ENCODE measurements at regions not wholly inside any gene's neighbourhood (a gene's known extent, or its start where the extent isn't known, plus 50 kb on each side); places are given as distances from the start of the nearest gene placed in this dataset.

GRCh38 chrX:63428348-63428747, 77.2 kb upstream of the SPIN4 start:
- no peak overlapping the region for H3K4me2 ChIP-seq (ENCODE audit: insufficient read depth in 1 of 2, low read depth in 2 of 2, low read length in 2 of 2)
- H4K91ac ChIP-seq (replicated peaks; ENCODE audit: insufficient read length, low read length) = no peak overlapping the region
- no peaks in the 10 kb centered on the region; a peak in 1 of 8 replicates for H3K36me3 ChIP-seq (ENCODE audit: control insufficient read depth in 2 of 4, insufficient read depth in 4 of 4, low read length in 3 of 4)
- H3K79me1 ChIP-seq (ENCODE audit: low read depth, low read length) = no peaks in the 10 kb centered on the region
- no peaks in the 10 kb centered on the region for H3K27me3 ChIP-seq (replicated peaks in 1 of 4; ENCODE audit: control insufficient read depth in 3 of 4, extremely low read depth in 1 of 4, insufficient read depth in 3 of 4, low read length in 3 of 4)
- H3K4me3 ChIP-seq (ENCODE audit: extremely low read depth in 1 of 4, insufficient read depth in 2 of 4, low read depth in 3 of 4, low read length in 4 of 4) = no peak overlapping the region
- no peak overlapping the region for H2AK5ac ChIP-seq (ENCODE audit: low read depth, low read length)
- WGBS, 2 experiments (ENCODE audit: extremely low coverage in 1 of 2, insufficient coverage in 1 of 2, insufficient read length in 1 of 2, insufficient replicate concordance in 2 of 2, low coverage in 1 of 2, low lambda C conversion rate in 2 of 2, missing lambda C conversion rate in 1 of 2) = 95% methylated on average over 5 of the region's 5 CpGs; no CpG with 5 or more reads in 1 of the 2 experiments
- no peak overlapping the region for H3K56ac ChIP-seq (replicated peaks; ENCODE audit: insufficient read length, low read depth, low read length)
- H3K9ac ChIP-seq (replicated peaks in 1 of 4; ENCODE audit: extremely low read depth in 1 of 4, low read depth in 3 of 4, low read length in 3 of 4) = no peak overlapping the region
- no peak overlapping the region for H2AFZ ChIP-seq (ENCODE audit: low read length)
- no peak overlapping the region for H3K14ac ChIP-seq (ENCODE audit: insufficient read length)
- no peak overlapping the region for H3K4ac ChIP-seq (replicated peaks; ENCODE audit: insufficient read length, low read depth, low read length)
- DNase-seq (ENCODE audit: low read depth in 1 of 2, low spot score in 2 of 2) (no peak), FAIRE-seq (no peak)
- no peak overlapping the region for H2BK120ac ChIP-seq (replicated peaks; ENCODE audit: low read depth, low read length)
- H3K23me2 ChIP-seq (ENCODE audit: low read depth, low read length) = no peaks in the 10 kb centered on the region
- no peak overlapping the region for H2BK12ac ChIP-seq (ENCODE audit: low read depth, low read length)
- ChIA-PET POLR2A (ENCODE audit: partially characterized antibody) (no interaction called here), CTCF (ENCODE audit: partially characterized antibody) (no interaction called here)
- H4K8ac ChIP-seq (ENCODE audit: extremely low read depth, insufficient read depth, low read length) = no peak overlapping the region
- H3K9me3 ChIP-seq (ENCODE audit: insufficient read depth in 2 of 2, low read depth in 1 of 2, low read length in 1 of 2) = no peaks in the 10 kb centered on the region
- H4K5ac ChIP-seq (ENCODE audit: insufficient read length, low read depth, low read length) = no peak overlapping the region
- H3K23ac ChIP-seq (ENCODE audit: insufficient read length) = no peak overlapping the region
- no peak overlapping the region for H3K18ac ChIP-seq (ENCODE audit: extremely low read depth, low read length)
- no peak overlapping the region for H2BK5ac ChIP-seq (ENCODE audit: low read depth, low read length)
- H3K79me2 ChIP-seq (ENCODE audit: control insufficient read depth in 1 of 2, insufficient read depth in 2 of 2, low read length in 2 of 2) = no peaks in the 10 kb centered on the region
- H3K4me1 ChIP-seq (replicated peaks in 1 of 4; ENCODE audit: control insufficient read depth in 3 of 4, insufficient read depth in 4 of 4, low read length in 3 of 4) = no peaks in the 10 kb centered on the region; a peak in 1 of 7 replicates
- TF ChIP-seq EZH2 (IDR thresholded peaks at IDR 0.05; ENCODE audit: low read depth, low read length, severe bottlenecking) = no peak
- TF ChIP-seq KDM5A (IDR thresholded peaks at IDR 0.05; ENCODE audit: low read length) = no peak
- TF ChIP-seq RAD21 (IDR thresholded peaks at IDR 0.05 in 1 of 2, conservative IDR thresholded peaks at IDR 0.05 in 1 of 2; ENCODE audit: low read depth in 2 of 2, low read length in 2 of 2) = no peak
- no peak for TF ChIP-seq SP4 (IDR thresholded peaks at IDR 0.05; ENCODE audit: low read length)
- no peak for TF ChIP-seq SAP30 (IDR thresholded peaks at IDR 0.05; ENCODE audit: insufficient read depth, insufficient replicate concordance, low read length)
- TF ChIP-seq CREB1 (IDR thresholded peaks at IDR 0.05) = no peak
- no peak for TF ChIP-seq CHD1 (IDR thresholded peaks at IDR 0.05; ENCODE audit: low read depth, low read length)
- no peak for TF ChIP-seq ZNF274 (IDR thresholded peaks at IDR 0.05; ENCODE audit: borderline replicate concordance, extremely low read depth, low read length)
- no peak for TF ChIP-seq BRCA1 (IDR thresholded peaks at IDR 0.05; ENCODE audit: low read depth, low read length)
- no peak for TF ChIP-seq RFX5 (IDR thresholded peaks at IDR 0.05; ENCODE audit: borderline replicate concordance, low read depth, low read length)
- no peak for TF ChIP-seq MAX (IDR thresholded peaks at IDR 0.05)
- H2BK15ac ChIP-seq (ENCODE audit: low read length) = no peak overlapping the region
- H3K27ac ChIP-seq (ENCODE audit: low read depth, low read length) = no peak overlapping the region
- H2BK20ac ChIP-seq (ENCODE audit: low read length) = no peak overlapping the region
- no peaks in the 10 kb centered on the region for H4K20me1 ChIP-seq (replicated peaks in 1 of 2; ENCODE audit: control insufficient read depth in 1 of 2, insufficient read depth in 2 of 2, low read length in 2 of 2)
